NB4 (cell line): ENCODE measurements at regions not wholly inside any gene's neighbourhood (a gene's known extent, or its start where the extent isn't known, plus 50 kb on each side); places are given as distances from the start of the nearest gene placed in this dataset.

Experiments
- DNase-seq: peaks from one replicate; pipeline ENCODE4 v3.0.0; 2010; ENCODE audit warnings: low read depth
- H3K4me3 ChIP-seq: one replicate; pipeline ENCODE4 v1.5.1; 2011; ENCODE audit warnings: mild to moderate bottlenecking, low read depth, low read length, moderate library complexity
- CTCF ChIP-seq: IDR thresholded peaks from one replicate; pipeline ENCODE4 v1.5.1; 2012; ENCODE audit warnings: low read depth, low read length
- MAX ChIP-seq: IDR thresholded peaks from 2 replicates; pipeline ENCODE4 v1.6.1; 2011; ENCODE audit warnings: low read depth, low read length
- MYC ChIP-seq: IDR thresholded peaks from 2 replicates; pipeline ENCODE4 v1.6.1; 2011; ENCODE audit warnings: low read depth, low read length
- POLR2A ChIP-seq: IDR thresholded peaks from 2 replicates; pipeline ENCODE4 v1.6.1; 2011; ENCODE audit warnings: mild to moderate bottlenecking; ENCODE audit not compliant: insufficient read length; ENCODE audit errors: extremely low read depth

- no peak for TF ChIP-seq CTCF
- TF ChIP-seq MAX = no peak
- TF ChIP-seq MYC = no peak
- no peak for TF ChIP-seq POLR2A
Measured at GRCh38 chr10:58995058-58995596, 181.3 kb upstream of the PHYHIPL start.

GRCh38 chr10:58996063-58996462, 180.4 kb upstream of the PHYHIPL start:
- no peak overlapping the region for H3K4me3 ChIP-seq
- DNase-seq = no peak
- TF ChIP-seq MAX (no peak), MYC (no peak), POLR2A (no peak), CTCF (no peak)

More at GRCh38 chr10:58995058-58995596, 181.3 kb upstream of the PHYHIPL start:
- H3K4me3 ChIP-seq = no peak overlapping the region
- DNase-seq = no peak

- no peak for TF ChIP-seq MYC
- TF ChIP-seq POLR2A = no peak
- no peak for TF ChIP-seq MAX
Measured at GRCh38 chr10:58996866-58997265, 179.6 kb upstream of the PHYHIPL start.

GRCh38 chr10:58998924-58999713, 177.3 kb upstream of the PHYHIPL start:
- no peak for DNase-seq
- no peak overlapping the region for H3K4me3 ChIP-seq
- TF ChIP-seq MYC = no peak
- TF ChIP-seq CTCF = no peak
- TF ChIP-seq POLR2A = no peak
- TF ChIP-seq MAX = no peak

More at GRCh38 chr10:58996866-58997265, 179.6 kb upstream of the PHYHIPL start:
- no peak overlapping the region for H3K4me3 ChIP-seq
- no peak for DNase-seq

GRCh38 chr10:59000162-59000825, 176.1 kb upstream of the PHYHIPL start:
- TF ChIP-seq MAX (no peak), MYC (no peak), CTCF (no peak), POLR2A (no peak)

More at GRCh38 chr10:59000162-59000825, 176.1 kb upstream of the PHYHIPL start:
- no peak for DNase-seq
- H3K4me3 ChIP-seq = no peak overlapping the region
